GM23338 (cell line): ENCODE measurements at regions not wholly inside any gene's neighbourhood (a gene's known extent, or its start where the extent isn't known, plus 50 kb on each side); places are given as distances from the start of the nearest gene placed in this dataset.

Experiments
- ATAC-seq: fragments of 200-7000 bp; cut with Tn5 transposase; 3 replicates; pipeline ENCODE4 v1.9.1; 2020
- DNase-seq: peaks from one replicate; pipeline ENCODE4 v3.0.0-alpha.2; 2015; ENCODE audit warnings: low spot score
- H2AFZ ChIP-seq: fragments of 200-600 bp; sonication (generic); 2 replicates; pipeline ENCODE4 v1.8.0; 2016; ENCODE audit warnings: antibody characterized with exemption, mild to moderate bottlenecking, moderate library complexity
- H3F3A ChIP-seq: fragments of 200-600 bp; sonication (generic); replicated peaks from 2 replicates; pipeline ENCODE4 v1.8.0; 2017; ENCODE audit warnings: antibody characterized with exemption, mixed run types, low read depth
- H3K27ac ChIP-seq: fragments of 200-600 bp; sonication (generic); 2 replicates; pipeline ENCODE4 v1.6.1; 2016; ENCODE audit warnings: low read depth
- H3K27me3 ChIP-seq: fragments of 200-600 bp; sonication (generic); 2 replicates; pipeline ENCODE4 v1.8.0; 2016; ENCODE audit warnings: mild to moderate bottlenecking, mixed run types, moderate library complexity; ENCODE audit not compliant: insufficient read depth
- H3K36me3 ChIP-seq: fragments of 200-600 bp; sonication (generic); 2 replicates; pipeline ENCODE4 v1.8.0; 2016; ENCODE audit warnings: mild to moderate bottlenecking; ENCODE audit not compliant: insufficient read depth
- H3K4me1 ChIP-seq: fragments of 200-600 bp; sonication (generic); 2 replicates; pipeline ENCODE4 v1.8.0; 2016; ENCODE audit warnings: mild to moderate bottlenecking, moderate library complexity; ENCODE audit not compliant: insufficient read depth
- H3K4me2 ChIP-seq: fragments of 200-600 bp; sonication (generic); 2 replicates; pipeline ENCODE4 v1.7.1; 2017; ENCODE audit warnings: mixed run types
- H3K4me3 ChIP-seq: fragments of 200-600 bp; sonication (generic); 2 replicates; pipeline ENCODE4 v1.6.1; 2016; ENCODE audit warnings: mixed run types
- H3K79me2 ChIP-seq: fragments of 200-600 bp; sonication (generic); replicated peaks from 2 replicates; pipeline ENCODE4 v1.8.0; 2017; ENCODE audit warnings: mild to moderate bottlenecking; ENCODE audit not compliant: insufficient read depth
- H3K9me2 ChIP-seq: fragments of 200-600 bp; sonication (generic); 2 replicates; pipeline ENCODE4 v1.8.0; 2017; ENCODE audit not compliant: insufficient read depth
- H4K20me1 ChIP-seq: fragments of 200-600 bp; sonication (generic); replicated peaks from 2 replicates; pipeline ENCODE4 v1.8.0; 2017; ENCODE audit warnings: mild to moderate bottlenecking; ENCODE audit not compliant: insufficient read depth
- H3K27ac Mint-ChIP-seq: 2 replicates; pipeline ENCODE4 v1.8.0; 2020; ENCODE audit warnings: inconsistent platforms, mild to moderate bottlenecking, moderate library complexity, mixed read lengths
- H3K27me3 Mint-ChIP-seq: 3 replicates; pipeline ENCODE4 v1.8.0; 2022; ENCODE audit warnings: low read depth, mild to moderate bottlenecking, moderate library complexity, mixed read lengths, inconsistent platforms; ENCODE audit not compliant: insufficient read depth, poor library complexity
- H3K36me3 Mint-ChIP-seq: 3 replicates; pipeline ENCODE4 v1.8.0; 2021; ENCODE audit warnings: low read depth, mild to moderate bottlenecking, inconsistent platforms, moderate library complexity, mixed read lengths
- H3K4me1 Mint-ChIP-seq: 3 replicates; pipeline ENCODE4 v1.8.0; 2020; ENCODE audit warnings: mild to moderate bottlenecking, inconsistent platforms, mixed read lengths
- H3K4me3 Mint-ChIP-seq: 3 replicates; pipeline ENCODE4 v1.8.0; 2021; ENCODE audit warnings: moderate library complexity, mild to moderate bottlenecking, inconsistent platforms, mixed read lengths
- H3K9me3 Mint-ChIP-seq: 3 replicates; pipeline ENCODE4 v1.8.0; 2020; ENCODE audit warnings: moderate library complexity, mild to moderate bottlenecking, inconsistent platforms, mixed read lengths
- CREB1 ChIP-seq: fragments of 250-450 bp; sonication (Bioruptor Pico); IDR thresholded peaks from 2 replicates; pipeline ENCODE4 v1.5.0; 2020; ENCODE audit warnings: low read depth, mild to moderate bottlenecking, moderate library complexity
- EZH2 ChIP-seq: fragments of 200-600 bp; sonication (generic); IDR thresholded peaks from one replicate; pipeline ENCODE4 v1.8.0; 2017; ENCODE audit warnings: antibody characterized with exemption, mild to moderate bottlenecking, low read depth; ENCODE audit not compliant: unreplicated experiment
- EZH2phosphoT487 ChIP-seq: fragments of 200-600 bp; sonication (generic); IDR thresholded peaks from one replicate; pipeline ENCODE4 v1.8.1; 2018; ENCODE audit warnings: antibody characterized with exemption; ENCODE audit not compliant: unreplicated experiment
- JUNB ChIP-seq: IDR thresholded peaks from one replicate; pipeline ENCODE4 v1.6.1; 2016; ENCODE audit warnings: antibody characterized with exemption; ENCODE audit not compliant: unreplicated experiment
- NANOG ChIP-seq: IDR thresholded peaks from 2 replicates; pipeline ENCODE4 v1.6.1; 2016; ENCODE audit warnings: antibody characterized with exemption, borderline replicate concordance
- POLR2AphosphoS5 ChIP-seq: IDR thresholded peaks from 2 replicates; pipeline ENCODE4 v1.6.1; 2016; ENCODE audit warnings: antibody characterized with exemption, low read depth
- STAT1 ChIP-seq: IDR thresholded peaks from one replicate; pipeline ENCODE4 v1.6.1; 2016; ENCODE audit warnings: antibody characterized with exemption; ENCODE audit not compliant: unreplicated experiment
- ZNF114 ChIP-seq: fragments of 250-450 bp; sonication (Bioruptor Pico); IDR thresholded peaks from 2 replicates; pipeline ENCODE4 v1.5.0; 2020; ENCODE audit warnings: mild to moderate bottlenecking, moderate library complexity
- TF ChIP-seq, protein P1 (sequence below): IDR thresholded peaks from one replicate; pipeline ENCODE4 v1.6.1; 2018; ENCODE audit warnings: antibody characterized with exemption; ENCODE audit not compliant: unreplicated experiment
- TF ChIP-seq, protein P2 (sequence below), 2 experiments: fragments of 200-600 bp in 1 of 2; sonication (generic) in 1 of 2; conservative IDR thresholded peaks; 2 replicates each; pipeline versions ENCODE4 v1.5.1 to v1.6.1; 2016 to 2017; ENCODE audit warnings: antibody characterized with exemption in 2 of 2, low read depth in 2 of 2, mild to moderate bottlenecking in 2 of 2, moderate library complexity in 1 of 2

DNA sequence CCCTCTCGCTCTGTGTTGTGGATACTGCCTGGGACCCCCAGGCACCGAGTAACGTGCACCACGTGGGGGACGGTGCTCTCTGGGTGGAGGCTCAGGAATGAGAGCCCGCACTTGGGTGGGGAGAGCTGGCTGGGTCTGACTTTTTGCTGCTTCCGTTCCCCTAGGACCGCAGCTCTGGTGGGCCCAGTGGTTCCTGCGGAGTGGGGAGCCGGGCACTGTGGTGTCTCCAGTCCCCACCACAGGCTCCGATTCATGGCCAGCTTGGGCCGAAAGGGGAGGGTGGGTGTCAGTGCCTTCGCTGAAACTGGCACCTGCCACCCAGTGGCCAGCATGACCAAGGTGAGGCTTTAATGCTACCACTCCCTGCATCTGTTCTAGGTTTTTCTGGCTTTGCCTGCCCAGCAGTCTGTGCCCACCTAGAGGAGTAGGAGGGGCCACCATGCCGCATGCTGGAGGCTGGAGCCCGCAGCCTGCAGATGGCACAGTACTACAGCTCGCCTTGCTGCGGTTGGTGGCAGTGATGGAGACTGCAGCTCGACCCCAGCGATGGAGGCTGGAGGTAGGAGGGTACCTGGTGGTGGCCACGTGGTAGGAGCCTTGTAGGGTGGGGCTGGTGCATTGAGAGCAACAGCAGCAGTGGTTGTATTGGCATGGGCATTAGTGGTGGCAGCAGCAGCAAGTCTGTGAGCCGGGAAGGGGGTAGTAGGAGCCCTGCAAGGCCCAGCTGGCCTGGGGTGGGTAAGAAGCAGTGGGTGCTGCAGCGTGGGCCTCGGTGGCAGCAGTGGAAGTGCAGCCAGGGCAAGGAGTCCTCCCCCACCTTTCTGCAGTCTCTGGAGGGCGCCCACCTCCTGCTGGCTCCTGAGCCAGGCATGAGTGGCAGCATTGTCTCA is 118.8 kb upstream of the VPREB1 start (continued):
- TF ChIP-seq, protein P1, sequence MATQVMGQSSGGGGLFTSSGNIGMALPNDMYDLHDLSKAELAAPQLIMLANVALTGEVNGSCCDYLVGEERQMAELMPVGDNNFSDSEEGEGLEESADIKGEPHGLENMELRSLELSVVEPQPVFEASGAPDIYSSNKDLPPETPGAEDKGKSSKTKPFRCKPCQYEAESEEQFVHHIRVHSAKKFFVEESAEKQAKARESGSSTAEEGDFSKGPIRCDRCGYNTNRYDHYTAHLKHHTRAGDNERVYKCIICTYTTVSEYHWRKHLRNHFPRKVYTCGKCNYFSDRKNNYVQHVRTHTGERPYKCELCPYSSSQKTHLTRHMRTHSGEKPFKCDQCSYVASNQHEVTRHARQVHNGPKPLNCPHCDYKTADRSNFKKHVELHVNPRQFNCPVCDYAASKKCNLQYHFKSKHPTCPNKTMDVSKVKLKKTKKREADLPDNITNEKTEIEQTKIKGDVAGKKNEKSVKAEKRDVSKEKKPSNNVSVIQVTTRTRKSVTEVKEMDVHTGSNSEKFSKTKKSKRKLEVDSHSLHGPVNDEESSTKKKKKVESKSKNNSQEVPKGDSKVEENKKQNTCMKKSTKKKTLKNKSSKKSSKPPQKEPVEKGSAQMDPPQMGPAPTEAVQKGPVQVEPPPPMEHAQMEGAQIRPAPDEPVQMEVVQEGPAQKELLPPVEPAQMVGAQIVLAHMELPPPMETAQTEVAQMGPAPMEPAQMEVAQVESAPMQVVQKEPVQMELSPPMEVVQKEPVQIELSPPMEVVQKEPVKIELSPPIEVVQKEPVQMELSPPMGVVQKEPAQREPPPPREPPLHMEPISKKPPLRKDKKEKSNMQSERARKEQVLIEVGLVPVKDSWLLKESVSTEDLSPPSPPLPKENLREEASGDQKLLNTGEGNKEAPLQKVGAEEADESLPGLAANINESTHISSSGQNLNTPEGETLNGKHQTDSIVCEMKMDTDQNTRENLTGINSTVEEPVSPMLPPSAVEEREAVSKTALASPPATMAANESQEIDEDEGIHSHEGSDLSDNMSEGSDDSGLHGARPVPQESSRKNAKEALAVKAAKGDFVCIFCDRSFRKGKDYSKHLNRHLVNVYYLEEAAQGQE: no peak
- no peak for TF ChIP-seq CREB1 (CRISPR knock-in tag)

DNA sequence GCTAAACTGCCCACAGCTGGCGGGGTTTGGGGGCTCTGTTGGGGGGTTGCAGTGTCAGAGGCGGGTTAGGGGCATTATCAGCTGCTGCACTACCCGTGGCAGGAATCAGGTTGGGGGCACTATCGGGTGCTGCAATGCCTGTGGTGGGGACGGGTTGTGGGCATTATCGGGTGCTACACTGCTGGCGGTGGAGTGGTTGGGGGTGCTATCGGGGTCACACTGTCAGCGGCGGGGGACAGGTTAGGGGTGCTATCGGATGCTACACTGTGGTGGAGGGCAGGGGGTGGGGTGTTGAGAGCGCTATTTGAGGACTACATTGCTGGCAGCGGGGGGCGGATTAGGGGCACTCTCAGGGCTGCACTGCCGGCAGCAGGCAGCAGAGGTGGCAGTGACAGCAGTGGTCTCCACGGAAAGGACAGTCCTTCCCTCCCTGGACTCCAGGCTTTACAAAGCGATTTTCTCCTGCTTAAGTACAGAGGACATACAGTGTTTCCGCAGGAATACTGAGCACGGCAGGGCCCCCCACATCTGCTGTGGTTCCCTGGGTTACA is 119.5 kb upstream of the VPREB1 start:
- Histone ChIP-seq H3K4me1 (no peaks in the 10 kb centered on the region; the same call in 1 of the 2 replicates), H3F3A (no peaks in the 10 kb centered on the region), H3K36me3 (no peaks in the 10 kb centered on the region), H3K4me2 (no peak overlapping the region), H3K4me3 (no peak overlapping the region), H4K20me1 (no peaks in the 10 kb centered on the region; the same call in 1 of the 2 replicates), H2AFZ (no peak overlapping the region), H3K27ac (no peak overlapping the region), H3K79me2 (no peaks in the 10 kb centered on the region), H3K9me2 (no peaks in the 10 kb centered on the region), H3K27me3 (peaks cover 96% of the 10 kb centered on the region)
- Mint-ChIP-seq H3K27ac (no peak overlapping the region), H3K4me1 (peaks cover 11% of the 10 kb centered on the region), H3K4me3 (no peak overlapping the region), H3K27me3 (peaks cover 77% of the 10 kb centered on the region), H3K36me3 (no peaks in the 10 kb centered on the region), H3K9me3 (no peaks in the 10 kb centered on the region)
- ATAC-seq (peak; percentile 38), DNase-seq (no peak)
- TF ChIP-seq, protein P1: no peak
- TF ChIP-seq EZH2: no peak
- TF ChIP-seq POLR2AphosphoS5: no peak
- no peak for TF ChIP-seq EZH2phosphoT487
- TF ChIP-seq, protein P2, sequence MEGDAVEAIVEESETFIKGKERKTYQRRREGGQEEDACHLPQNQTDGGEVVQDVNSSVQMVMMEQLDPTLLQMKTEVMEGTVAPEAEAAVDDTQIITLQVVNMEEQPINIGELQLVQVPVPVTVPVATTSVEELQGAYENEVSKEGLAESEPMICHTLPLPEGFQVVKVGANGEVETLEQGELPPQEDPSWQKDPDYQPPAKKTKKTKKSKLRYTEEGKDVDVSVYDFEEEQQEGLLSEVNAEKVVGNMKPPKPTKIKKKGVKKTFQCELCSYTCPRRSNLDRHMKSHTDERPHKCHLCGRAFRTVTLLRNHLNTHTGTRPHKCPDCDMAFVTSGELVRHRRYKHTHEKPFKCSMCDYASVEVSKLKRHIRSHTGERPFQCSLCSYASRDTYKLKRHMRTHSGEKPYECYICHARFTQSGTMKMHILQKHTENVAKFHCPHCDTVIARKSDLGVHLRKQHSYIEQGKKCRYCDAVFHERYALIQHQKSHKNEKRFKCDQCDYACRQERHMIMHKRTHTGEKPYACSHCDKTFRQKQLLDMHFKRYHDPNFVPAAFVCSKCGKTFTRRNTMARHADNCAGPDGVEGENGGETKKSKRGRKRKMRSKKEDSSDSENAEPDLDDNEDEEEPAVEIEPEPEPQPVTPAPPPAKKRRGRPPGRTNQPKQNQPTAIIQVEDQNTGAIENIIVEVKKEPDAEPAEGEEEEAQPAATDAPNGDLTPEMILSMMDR (conservative IDR thresholded peaks at IDR 0.05; ENCODE audit: low read depth in 2 of 2): no peak
- TF ChIP-seq CREB1 (CRISPR knock-in tag): no peak
- TF ChIP-seq STAT1: no peak
- TF ChIP-seq JUNB: no peak
- TF ChIP-seq NANOG: no peak
- TF ChIP-seq ZNF114 (CRISPR knock-in tag): no peak
